GM13976 (cell line): ENCODE measurements at regions not wholly inside any gene's neighbourhood (a gene's known extent, or its start where the extent isn't known, plus 50 kb on each side); places are given as distances from the start of the nearest gene placed in this dataset.

Source experiments
- DNase-seq: peaks from one replicate; pipeline ENCODE4 v3.0.0; 2012; ENCODE audit warnings: low spot score
- in situ Hi-C: fragments of 300-500 bp; cut with MboI; formaldehyde crosslinking; loops from one replicate; pipeline ENCODE4 v1.12.0; 2022; ENCODE audit warnings: low sequenced_read_pairs, mixed read lengths, inconsistent platforms; ENCODE audit not compliant: unreplicated experiment
- TF ChIP-seq, protein P1 (sequence below): IDR thresholded peaks from 2 replicates; pipeline ENCODE4 v1.5.1; 2012; ENCODE audit warnings: borderline replicate concordance, mild to moderate bottlenecking; ENCODE audit not compliant: insufficient read depth; ENCODE audit errors: extremely low read depth, missing control alignments, control extremely low read depth

GRCh38 chr21:15254111-15254510 is 189.3 kb upstream of the NRIP1 start:
- in situ Hi-C loops = no loop called here
- TF ChIP-seq, protein P1, sequence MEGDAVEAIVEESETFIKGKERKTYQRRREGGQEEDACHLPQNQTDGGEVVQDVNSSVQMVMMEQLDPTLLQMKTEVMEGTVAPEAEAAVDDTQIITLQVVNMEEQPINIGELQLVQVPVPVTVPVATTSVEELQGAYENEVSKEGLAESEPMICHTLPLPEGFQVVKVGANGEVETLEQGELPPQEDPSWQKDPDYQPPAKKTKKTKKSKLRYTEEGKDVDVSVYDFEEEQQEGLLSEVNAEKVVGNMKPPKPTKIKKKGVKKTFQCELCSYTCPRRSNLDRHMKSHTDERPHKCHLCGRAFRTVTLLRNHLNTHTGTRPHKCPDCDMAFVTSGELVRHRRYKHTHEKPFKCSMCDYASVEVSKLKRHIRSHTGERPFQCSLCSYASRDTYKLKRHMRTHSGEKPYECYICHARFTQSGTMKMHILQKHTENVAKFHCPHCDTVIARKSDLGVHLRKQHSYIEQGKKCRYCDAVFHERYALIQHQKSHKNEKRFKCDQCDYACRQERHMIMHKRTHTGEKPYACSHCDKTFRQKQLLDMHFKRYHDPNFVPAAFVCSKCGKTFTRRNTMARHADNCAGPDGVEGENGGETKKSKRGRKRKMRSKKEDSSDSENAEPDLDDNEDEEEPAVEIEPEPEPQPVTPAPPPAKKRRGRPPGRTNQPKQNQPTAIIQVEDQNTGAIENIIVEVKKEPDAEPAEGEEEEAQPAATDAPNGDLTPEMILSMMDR = no peak

DNA sequence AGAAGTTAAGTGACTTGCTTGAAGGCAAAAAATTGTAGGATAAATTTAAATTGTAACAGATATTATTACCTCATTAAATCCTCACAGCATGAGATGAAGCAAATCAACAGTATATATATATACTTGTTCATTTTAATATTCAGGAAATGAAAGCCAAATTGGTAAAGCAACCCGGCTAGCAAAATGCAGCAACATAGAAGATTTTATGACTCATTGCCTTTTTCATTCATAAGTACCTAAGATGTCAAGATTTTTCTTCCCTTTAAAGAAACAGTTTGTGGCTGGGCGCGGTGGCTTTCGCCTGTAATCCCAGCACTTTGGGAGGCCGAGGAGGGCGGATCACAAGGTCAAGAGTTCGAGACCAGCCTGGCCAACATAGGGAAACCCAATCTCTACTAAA is 190.5 kb upstream of the NRIP1 start:
- in situ Hi-C loops = no loop called here
- TF ChIP-seq, protein P1 = no peak
- no peak for DNase-seq

More at GRCh38 chr21:15254111-15254510, 189.3 kb upstream of the NRIP1 start:
- no peak for DNase-seq

DNA sequence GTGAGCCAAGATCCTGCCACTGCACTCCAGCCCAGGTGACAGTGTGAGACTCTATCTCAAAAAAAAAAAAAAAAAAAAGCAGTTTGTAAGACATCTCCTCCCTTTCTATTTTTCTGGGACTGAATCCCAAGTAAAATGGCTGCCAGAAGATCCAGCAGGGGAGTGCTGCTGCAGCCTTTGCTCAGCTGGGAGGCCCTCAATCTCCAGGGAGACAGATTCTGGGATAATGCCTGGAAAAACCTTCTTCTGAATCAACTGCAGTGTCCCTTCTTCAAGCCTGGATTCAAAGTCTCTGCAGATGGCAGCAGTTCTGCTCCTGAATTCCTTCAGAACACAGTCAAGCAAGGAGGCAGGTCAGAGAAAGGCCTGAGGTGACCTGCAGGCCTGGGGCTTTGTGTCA is 191.0 kb upstream of the NRIP1 start:
- TF ChIP-seq, protein P1 = no peak
- no peak for DNase-seq
- in situ Hi-C loops = no loop called here

GRCh38 chr21:15256996-15257395 is 192.2 kb upstream of the NRIP1 start:
- in situ Hi-C loops = no loop called here
- TF ChIP-seq, protein P1 = no peak
- no peak for DNase-seq

GRCh38 chr21:15257646-15258045 is 192.8 kb upstream of the NRIP1 start:
- TF ChIP-seq, protein P1 = no peak
- in situ Hi-C loops = no loop called here
- no peak for DNase-seq

DNA sequence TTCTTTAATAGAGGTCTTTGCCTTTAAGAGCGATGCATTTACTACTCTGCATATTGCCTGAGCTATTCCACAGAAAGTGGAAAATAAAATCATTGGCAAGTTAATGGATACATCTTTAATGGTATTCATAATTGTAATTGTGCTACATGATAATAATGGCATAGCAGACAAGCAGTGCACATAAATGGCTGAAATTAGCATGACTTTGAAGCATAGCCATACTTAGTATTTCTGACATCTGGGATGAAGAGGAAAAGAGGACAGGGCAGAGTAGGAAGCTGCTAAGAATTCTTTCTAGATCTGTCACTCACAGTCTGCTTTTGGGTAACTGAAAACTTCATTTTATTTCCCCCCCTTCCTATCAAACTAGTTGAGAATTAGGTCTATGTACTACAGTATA is 195.0 kb upstream of the NRIP1 start:
- in situ Hi-C loops = no loop called here
- DNase-seq = no peak
- TF ChIP-seq, protein P1 = no peak

DNA sequence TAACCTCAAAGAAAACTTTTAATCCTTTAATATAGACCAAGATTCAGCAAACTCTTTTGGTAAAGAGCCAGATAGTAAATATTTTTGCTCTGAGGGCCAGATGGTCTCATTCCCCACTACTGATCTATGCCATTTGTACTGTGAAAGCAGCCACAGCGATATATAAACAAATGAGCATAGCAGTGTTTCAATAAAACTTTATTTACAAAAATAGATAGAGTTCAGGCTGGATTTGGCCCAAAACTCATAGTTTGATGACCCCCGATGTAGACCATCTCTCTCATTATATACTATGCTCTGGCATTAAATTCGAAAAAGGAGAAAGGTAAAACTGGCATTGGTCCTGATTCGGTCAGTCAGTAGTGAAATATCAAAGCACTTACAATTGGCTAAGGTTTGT is 195.8 kb upstream of the NRIP1 start:
- in situ Hi-C loops = no loop called here
- no peak for DNase-seq
- TF ChIP-seq, protein P1 = no peak
